Activated effector memory CD4-positive, alpha-beta T cell treated with Interleukin-2 at 50 U/mL for 16 hours (primary cell): ENCODE measurements at regions not wholly inside any gene's neighbourhood (a gene's known extent, or its start where the extent isn't known, plus 50 kb on each side); places are given as distances from the start of the nearest gene placed in this dataset.

Source experiments
- DNase-seq: peaks from one replicate; pipeline ENCODE4 v3.0.0-alpha.2; 2020

- peak; percentile 67 for DNase-seq
These were observed 179.0 kb upstream of the KLF14 start for GRCh38 chr7:130912862-130913638.

GRCh38 chr7:130913639-130914553, 179.9 kb upstream of the KLF14 start:
- DNase-seq = no peak

- DNase-seq = no peak
These were observed 180.7 kb upstream of the KLF14 start for GRCh38 chr7:130914554-130915294.

GRCh38 chr7:130917669-130918128, 183.7 kb upstream of the KLF14 start:
- no peak for DNase-seq

- no peak for DNase-seq
These were observed 184.4 kb upstream of the KLF14 start for GRCh38 chr7:130918129-130919052.

- DNase-seq = no peak
These were observed 185.5 kb upstream of the KLF14 start for GRCh38 chr7:130919316-130920103.

GRCh38 chr7:130920122-130920521, 186.1 kb upstream of the KLF14 start:
- no peak for DNase-seq

GRCh38 chr7:130921391-130922180, 187.6 kb upstream of the KLF14 start:
- DNase-seq = no peak

GRCh38 chr7:130922206-130923112, 188.5 kb upstream of the KLF14 start:
- no peak for DNase-seq

- no peak for DNase-seq
These were observed 189.4 kb upstream of the KLF14 start for GRCh38 chr7:130923365-130923764.

GRCh38 chr7:130923930-130924329, 189.9 kb upstream of the KLF14 start:
- no peak for DNase-seq

- no peak for DNase-seq
These were observed 191.3 kb upstream of the KLF14 start for GRCh38 chr7:130925136-130925794.

- no peak for DNase-seq
These were observed 192.1 kb upstream of the KLF14 start for GRCh38 chr7:130926001-130926691.

GRCh38 chr7:130927062-130927461, 193.1 kb upstream of the KLF14 start:
- DNase-seq = no peak

GRCh38 chr7:130927564-130927963, 193.6 kb upstream of the KLF14 start:
- DNase-seq = no peak

- DNase-seq = no peak
These were observed 196.1 kb upstream of the KLF14 start for GRCh38 chr7:130929896-130930659.

GRCh38 chr7:130930681-130931080, 196.7 kb upstream of the KLF14 start:
- DNase-seq = no peak
